ENCODE measurements at regions not wholly inside any gene's neighbourhood (a gene's known extent, or its start where the extent isn't known, plus 50 kb on each side); places are given as distances from the start of the nearest gene placed in this dataset.

DNA sequence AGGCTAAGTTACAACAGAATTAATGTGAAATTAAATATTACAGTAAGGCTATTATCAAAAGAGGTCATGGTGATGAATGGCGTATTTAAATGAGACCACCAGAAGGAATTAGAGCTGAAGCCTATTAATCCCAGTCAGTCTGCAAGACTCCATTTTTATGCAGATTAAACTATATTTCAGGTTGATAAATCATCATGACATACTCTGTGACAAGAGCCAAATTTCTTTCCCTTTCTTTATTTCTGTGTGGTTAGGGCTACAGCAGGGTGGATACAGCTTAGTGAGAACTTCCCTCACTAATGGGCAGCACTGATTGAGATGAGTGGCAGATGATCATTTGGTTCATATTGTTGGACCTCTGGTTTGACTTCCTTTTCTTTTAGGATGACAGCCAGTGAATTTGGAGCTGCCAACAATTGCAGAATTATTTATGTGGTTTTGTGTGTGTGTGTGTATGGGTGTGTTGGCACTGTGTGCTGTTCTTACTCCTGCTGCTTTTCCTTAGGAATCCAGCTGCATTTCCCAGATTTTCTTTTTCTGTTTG is 481.3 kb downstream of the PIK3C3 start:
- DNase-seq (ENCODE audit: extremely low spot score), result no peak
- TF ChIP-seq EP300 (IDR thresholded peaks at IDR 0.05) (no peak), POLR2AphosphoS5 (IDR thresholded peaks at IDR 0.05) (no peak), POLR2A (IDR thresholded peaks at IDR 0.05; ENCODE audit: low read depth) (no peak)
- TF ChIP-seq, protein P1, sequence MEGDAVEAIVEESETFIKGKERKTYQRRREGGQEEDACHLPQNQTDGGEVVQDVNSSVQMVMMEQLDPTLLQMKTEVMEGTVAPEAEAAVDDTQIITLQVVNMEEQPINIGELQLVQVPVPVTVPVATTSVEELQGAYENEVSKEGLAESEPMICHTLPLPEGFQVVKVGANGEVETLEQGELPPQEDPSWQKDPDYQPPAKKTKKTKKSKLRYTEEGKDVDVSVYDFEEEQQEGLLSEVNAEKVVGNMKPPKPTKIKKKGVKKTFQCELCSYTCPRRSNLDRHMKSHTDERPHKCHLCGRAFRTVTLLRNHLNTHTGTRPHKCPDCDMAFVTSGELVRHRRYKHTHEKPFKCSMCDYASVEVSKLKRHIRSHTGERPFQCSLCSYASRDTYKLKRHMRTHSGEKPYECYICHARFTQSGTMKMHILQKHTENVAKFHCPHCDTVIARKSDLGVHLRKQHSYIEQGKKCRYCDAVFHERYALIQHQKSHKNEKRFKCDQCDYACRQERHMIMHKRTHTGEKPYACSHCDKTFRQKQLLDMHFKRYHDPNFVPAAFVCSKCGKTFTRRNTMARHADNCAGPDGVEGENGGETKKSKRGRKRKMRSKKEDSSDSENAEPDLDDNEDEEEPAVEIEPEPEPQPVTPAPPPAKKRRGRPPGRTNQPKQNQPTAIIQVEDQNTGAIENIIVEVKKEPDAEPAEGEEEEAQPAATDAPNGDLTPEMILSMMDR (IDR thresholded peaks at IDR 0.05), result no peak
- Histone ChIP-seq H3K4me1 (peaks cover 0 to 9% (median 2%) of the 10 kb centered on the region in 4 donors), H3K27ac (replicated peaks in 1 of 4) (no peak overlapping the region), H3K4me3 (no peak overlapping the region), H3K36me3 (no peaks in the 10 kb centered on the region), H3K9me3 (no peaks in the 10 kb centered on the region), H3K27me3 (no peaks in the 10 kb centered on the region)
- 97% methylated on average over 1 of the region's 1 CpG for WGBS
- intact Hi-C loops (cut with DNase I), result no loop called here

DNA sequence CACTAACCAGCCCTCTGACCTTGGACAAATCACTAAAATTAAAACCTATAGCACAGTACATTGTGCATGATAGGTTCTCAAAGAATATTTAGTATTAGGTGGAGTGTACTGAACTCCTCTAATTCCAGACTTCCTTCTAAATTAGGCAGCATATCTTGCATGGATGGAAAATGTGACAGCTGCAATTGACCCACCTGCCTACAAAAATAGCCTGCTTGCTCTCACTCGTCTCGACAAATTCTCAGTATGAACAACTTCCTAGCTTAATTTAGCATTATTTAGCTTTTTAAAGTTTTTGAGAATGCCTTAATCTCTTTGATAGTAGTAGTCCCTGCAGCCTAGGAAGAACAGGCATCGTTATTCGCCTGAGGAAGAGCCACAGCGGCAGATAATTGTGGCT is 482.0 kb downstream of the PIK3C3 start:
- 83% methylated on average over 5 of the region's 5 CpGs for WGBS
- DNase-seq (ENCODE audit: extremely low spot score), result no peak
- no peaks in the 10 kb centered on the region for H3K9me3 ChIP-seq
- TF ChIP-seq POLR2A (IDR thresholded peaks at IDR 0.05; ENCODE audit: low read depth), result no peak
- no peak overlapping the region for H3K4me3 ChIP-seq
- no peaks in the 10 kb centered on the region for H3K27me3 ChIP-seq
- peaks cover 0 to 9% (median 2%) of the 10 kb centered on the region in 4 donors for H3K4me1 ChIP-seq
- intact Hi-C loops (cut with DNase I), result no loop called here
- no peak overlapping the region for H3K27ac ChIP-seq (replicated peaks in 1 of 4)
- no peaks in the 10 kb centered on the region for H3K36me3 ChIP-seq

DNA sequence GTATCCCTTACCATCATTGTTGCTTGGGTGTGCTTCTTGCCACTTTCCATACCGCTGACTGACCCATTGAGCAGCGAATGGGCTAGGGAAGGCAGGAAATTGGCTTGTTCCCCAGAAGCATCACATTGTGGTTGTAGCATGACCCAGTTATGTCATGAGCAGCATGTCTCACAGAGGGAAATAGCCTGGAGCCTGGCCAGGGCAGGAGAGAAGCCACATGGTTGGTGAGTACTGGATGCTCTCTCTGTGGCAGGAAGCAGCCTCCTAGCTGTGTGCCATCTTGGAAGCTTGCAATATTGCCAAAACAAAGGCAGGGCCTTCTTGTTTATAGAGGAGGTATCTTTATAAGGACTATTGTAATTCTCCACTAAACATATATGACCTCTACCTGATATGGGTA is 482.6 kb downstream of the PIK3C3 start:
- Histone ChIP-seq H3K4me3 (no peak overlapping the region), H3K4me1 (peaks cover 0 to 9% (median 2%) of the 10 kb centered on the region in 4 donors), H3K27me3 (no peaks in the 10 kb centered on the region), H3K27ac (replicated peaks in 1 of 4) (no peak overlapping the region), H3K9me3 (no peaks in the 10 kb centered on the region), H3K36me3 (no peaks in the 10 kb centered on the region)
- WGBS, result 68% methylated on average over 2 of the region's 2 CpGs
- intact Hi-C loops (cut with DNase I), result no loop called here
- DNase-seq (ENCODE audit: extremely low spot score), result no peak
- TF ChIP-seq EP300 (IDR thresholded peaks at IDR 0.05), result no peak
- TF ChIP-seq, protein P1 (IDR thresholded peaks at IDR 0.05), result no peak

DNA sequence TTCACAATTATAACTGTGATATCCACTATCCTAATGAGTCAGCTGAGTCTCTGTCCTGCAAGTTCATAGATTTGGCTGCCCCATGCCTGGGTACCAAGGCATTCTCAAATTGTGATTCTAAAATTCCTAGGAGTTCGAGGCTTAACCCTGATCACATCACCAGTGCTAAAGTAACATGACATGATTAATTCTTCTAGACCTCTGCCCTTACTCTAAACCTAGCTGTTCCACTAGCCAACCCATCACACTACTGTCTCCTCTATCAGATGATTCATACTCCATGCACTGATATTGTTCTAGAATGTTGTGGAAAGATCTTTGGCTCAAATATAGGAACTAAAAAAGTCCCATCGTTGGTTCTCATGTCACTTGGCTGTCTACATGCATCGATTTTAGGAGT is 487.6 kb downstream of the PIK3C3 start:
- Histone ChIP-seq H3K4me1 (peaks cover 0 to 2% (median 0%) of the 10 kb centered on the region in 4 donors), H3K27me3 (no peaks in the 10 kb centered on the region), H3K4me3 (no peak overlapping the region), H3K36me3 (no peaks in the 10 kb centered on the region), H3K27ac (replicated peaks in 1 of 4) (no peak overlapping the region), H3K9me3 (peaks cover 0 to 3% (median 0%) of the 10 kb centered on the region in 4 donors)
- 59% methylated on average over 3 of the region's 3 CpGs for WGBS
- no peak for DNase-seq (ENCODE audit: extremely low spot score)
- intact Hi-C loops (cut with DNase I), result no loop called here
- no peak for TF ChIP-seq POLR2AphosphoS5 (IDR thresholded peaks at IDR 0.05)
- TF ChIP-seq, protein P1 (IDR thresholded peaks at IDR 0.05), result no peak

DNA sequence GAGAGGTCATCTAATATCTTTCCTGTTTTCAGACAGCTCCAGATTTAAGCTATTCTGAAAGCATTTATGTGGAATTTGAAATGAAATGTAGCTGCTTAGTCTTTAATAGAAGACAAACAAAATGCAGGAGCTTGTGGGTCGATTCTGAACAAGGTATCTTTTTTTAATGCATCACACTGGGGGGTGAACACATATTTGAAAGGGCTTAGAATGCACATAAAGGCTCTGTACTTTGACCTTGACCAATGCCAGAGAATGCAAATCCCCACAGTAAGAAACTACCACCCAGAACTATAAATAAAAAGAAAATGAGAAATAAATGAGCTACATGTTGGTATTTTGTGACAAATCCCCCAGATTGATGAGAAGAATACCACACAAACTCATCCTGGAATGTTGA is 489.3 kb downstream of the PIK3C3 start:
- H3K36me3 ChIP-seq, result no peaks in the 10 kb centered on the region
- no peaks in the 10 kb centered on the region for H3K4me1 ChIP-seq
- H3K27ac ChIP-seq (replicated peaks in 1 of 4), result no peak overlapping the region
- DNase-seq (ENCODE audit: extremely low spot score), result no peak
- intact Hi-C loops (cut with DNase I), result no loop called here
- no peaks in the 10 kb centered on the region for H3K27me3 ChIP-seq
- H3K9me3 ChIP-seq, result peaks cover 0 to 7% (median 0%) of the 10 kb centered on the region in 4 donors
- no peak overlapping the region for H3K4me3 ChIP-seq
- TF ChIP-seq POLR2A (IDR thresholded peaks at IDR 0.05; ENCODE audit: low read depth), result no peak
- TF ChIP-seq POLR2AphosphoS5 (IDR thresholded peaks at IDR 0.05), result no peak
- TF ChIP-seq, protein P1 (IDR thresholded peaks at IDR 0.05), result no peak
- TF ChIP-seq EP300 (IDR thresholded peaks at IDR 0.05), result no peak
- 70% methylated on average over 1 of the region's 1 CpG for WGBS
